HepG2 (cell line): ENCODE measurements at regions not wholly inside any gene's neighbourhood (a gene's known extent, or its start where the extent isn't known, plus 50 kb on each side); places are given as distances from the start of the nearest gene placed in this dataset.

ENCODE experiments used
- FIP1L1 ChIP-seq: fragments of 200-400 bp; formaldehyde crosslinking; IDR thresholded peaks from 2 replicates; pipeline ENCODE4 v1.6.1; 2018; ENCODE audit warnings: low read depth, mild to moderate bottlenecking, low read length, moderate library complexity, borderline replicate concordance; ENCODE audit not compliant: insufficient read depth
- FOXK1 ChIP-seq: sonication (generic); formaldehyde crosslinking; IDR thresholded peaks from 2 replicates; pipeline ENCODE4 v1.4.0; 2020; ENCODE audit warnings: low read depth, missing genetic modification reagents, borderline replicate concordance
- HDAC1 ChIP-seq: sonication (generic); formaldehyde crosslinking; IDR thresholded peaks from 2 replicates; pipeline ENCODE4 v1.5.1; 2020; ENCODE audit warnings: mild to moderate bottlenecking, missing genetic modification reagents
- KMT2A ChIP-seq: sonication (generic); formaldehyde crosslinking; IDR thresholded peaks from 2 replicates; pipeline ENCODE4 v1.4.0; 2020; ENCODE audit warnings: missing genetic modification reagents
- NFE2 ChIP-seq: sonication (generic); formaldehyde crosslinking; IDR thresholded peaks from 2 replicates; pipeline ENCODE4 v1.4.0; 2020; ENCODE audit warnings: missing genetic modification reagents
- ZNF143 ChIP-seq: sonication (generic); formaldehyde crosslinking; IDR thresholded peaks from 2 replicates; pipeline ENCODE4 v1.4.0; 2020; ENCODE audit warnings: missing genetic modification reagents
- TF ChIP-seq, protein P1 (sequence below): IDR thresholded peaks from 2 replicates; pipeline ENCODE4 v1.6.1; 2016; ENCODE audit warnings: low read depth

DNA sequence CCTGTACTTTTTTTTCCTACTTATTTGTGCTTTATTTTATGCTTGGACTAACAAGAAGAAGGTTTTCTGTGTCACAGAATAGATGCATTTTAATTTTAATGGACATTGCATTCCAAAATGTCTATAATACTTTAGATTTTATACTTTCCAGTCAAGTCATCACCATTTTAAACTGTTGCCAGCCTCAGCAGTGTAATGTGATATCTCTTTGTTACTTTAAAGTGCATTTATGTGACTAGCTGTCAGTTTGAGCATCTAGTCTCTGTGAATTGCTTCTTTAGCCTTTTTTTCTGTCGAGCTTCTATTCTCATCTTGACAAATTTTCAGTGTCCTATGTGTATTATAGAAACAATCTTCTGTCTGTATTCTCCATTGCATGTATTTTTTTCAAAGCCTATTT is 511.4 kb upstream of the CBLB start:
- no peak for TF ChIP-seq FOXK1 (CRISPR knock-in tag)
- TF ChIP-seq ZNF143: no peak
- TF ChIP-seq, protein P1, sequence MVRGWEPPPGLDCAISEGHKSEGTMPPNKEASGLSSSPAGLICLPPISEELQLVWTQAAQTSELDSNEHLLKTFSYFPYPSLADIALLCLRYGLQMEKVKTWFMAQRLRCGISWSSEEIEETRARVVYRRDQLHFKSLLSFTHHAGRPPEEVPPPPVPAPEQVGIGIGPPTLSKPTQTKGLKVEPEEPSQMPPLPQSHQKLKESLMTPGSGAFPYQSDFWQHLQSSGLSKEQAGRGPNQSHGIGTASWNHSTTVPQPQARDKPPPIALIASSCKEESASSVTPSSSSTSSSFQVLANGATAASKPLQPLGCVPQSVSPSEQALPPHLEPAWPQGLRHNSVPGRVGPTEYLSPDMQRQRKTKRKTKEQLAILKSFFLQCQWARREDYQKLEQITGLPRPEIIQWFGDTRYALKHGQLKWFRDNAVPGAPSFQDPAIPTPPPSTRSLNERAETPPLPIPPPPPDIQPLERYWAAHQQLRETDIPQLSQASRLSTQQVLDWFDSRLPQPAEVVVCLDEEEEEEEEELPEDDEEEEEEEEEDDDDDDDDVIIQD (CRISPR knock-in tag): no peak
- TF ChIP-seq NFE2 (CRISPR knock-in tag): no peak
- TF ChIP-seq FIP1L1: no peak
- TF ChIP-seq KMT2A (CRISPR knock-in tag): no peak
- TF ChIP-seq HDAC1: no peak
